ENCODE measurements at regions not wholly inside any gene's neighbourhood (a gene's known extent, or its start where the extent isn't known, plus 50 kb on each side); places are given as distances from the start of the nearest gene placed in this dataset.

DNA sequence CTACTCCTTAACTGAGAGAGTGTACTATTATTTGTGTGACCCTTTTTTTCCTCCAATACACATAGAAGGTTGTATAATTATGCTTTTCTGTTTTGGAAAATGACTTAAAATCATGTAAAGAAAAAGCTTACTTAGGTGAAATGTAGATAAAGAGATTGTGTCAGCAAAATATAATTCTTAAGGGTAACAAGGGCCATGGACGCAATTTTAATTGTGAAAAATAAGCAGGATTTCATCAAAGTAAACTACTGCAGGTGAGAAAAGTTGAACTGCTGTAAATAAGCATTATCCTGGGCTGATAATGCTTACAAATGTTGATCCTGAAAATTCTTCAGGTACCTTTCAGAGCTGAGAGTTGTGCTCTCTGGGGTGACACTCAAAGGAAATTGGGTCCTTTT is 141.5 kb downstream of the RPIA start:
- DNase-seq (ENCODE audit: low read depth, low spot score): no peak

- no peak for DNase-seq (ENCODE audit: low read depth, low spot score)
These were observed 142.9 kb downstream of the RPIA start for GRCh38 chr2:88834376-88834775.

- DNase-seq (ENCODE audit: low read depth, low spot score): no peak
These were observed 143.4 kb downstream of the RPIA start for GRCh38 chr2:88834866-88835265.

DNA sequence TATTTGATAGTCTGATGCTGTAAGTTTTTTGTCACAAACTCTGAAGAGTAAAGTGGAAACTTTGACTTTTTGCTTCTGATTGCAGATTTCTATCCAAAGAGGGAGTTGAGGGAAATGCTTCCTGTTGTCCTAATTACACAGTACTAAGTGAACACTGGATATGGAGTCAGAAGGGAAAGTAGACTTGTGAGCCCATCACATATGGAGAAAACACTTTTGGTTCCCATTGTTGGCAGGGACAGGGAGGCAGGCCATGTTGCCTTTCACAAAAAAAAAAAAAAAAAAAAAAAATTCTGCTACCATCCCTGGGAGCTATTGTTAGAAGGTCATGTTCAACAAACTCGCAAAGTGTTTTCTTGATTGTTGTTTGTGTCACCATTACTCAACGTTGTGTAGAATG is 144.3 kb downstream of the RPIA start:
- no peak for DNase-seq (ENCODE audit: low read depth, low spot score)

- no peak for DNase-seq (ENCODE audit: low read depth, low spot score)
These were observed 144.9 kb downstream of the RPIA start for GRCh38 chr2:88836351-88836750.

- no peak for DNase-seq (ENCODE audit: low read depth, low spot score)
These were observed 146.2 kb downstream of the RPIA start for GRCh38 chr2:88837511-88838160.

DNA sequence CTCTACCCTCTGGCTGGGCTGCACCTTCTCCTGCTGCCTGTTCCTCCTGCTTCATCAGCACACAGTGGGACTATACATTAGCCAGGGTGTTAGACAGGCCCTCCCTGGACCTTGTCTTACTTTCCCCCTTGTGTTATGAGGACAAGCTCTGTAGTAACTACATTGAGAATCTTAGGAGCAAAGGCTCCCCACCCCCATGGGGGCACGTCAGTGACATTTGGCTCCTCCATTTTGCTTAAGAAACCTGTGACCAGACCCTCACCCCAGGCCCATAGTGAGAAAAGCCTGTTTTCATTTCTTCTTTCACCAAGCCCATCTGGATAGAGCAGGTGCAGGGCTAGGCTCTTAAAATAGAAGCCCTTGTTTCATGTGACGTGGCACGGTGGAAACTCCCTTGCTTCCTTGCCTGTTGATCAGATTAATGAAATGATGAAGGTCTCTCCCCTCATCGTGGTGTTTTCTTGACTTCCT is 146.7 kb downstream of the RPIA start:
- no peak for DNase-seq (ENCODE audit: low read depth, low spot score)

GRCh38 chr2:88841224-88841929 is 149.9 kb downstream of the RPIA start:
- no peak for DNase-seq (ENCODE audit: low read depth, low spot score)

DNA sequence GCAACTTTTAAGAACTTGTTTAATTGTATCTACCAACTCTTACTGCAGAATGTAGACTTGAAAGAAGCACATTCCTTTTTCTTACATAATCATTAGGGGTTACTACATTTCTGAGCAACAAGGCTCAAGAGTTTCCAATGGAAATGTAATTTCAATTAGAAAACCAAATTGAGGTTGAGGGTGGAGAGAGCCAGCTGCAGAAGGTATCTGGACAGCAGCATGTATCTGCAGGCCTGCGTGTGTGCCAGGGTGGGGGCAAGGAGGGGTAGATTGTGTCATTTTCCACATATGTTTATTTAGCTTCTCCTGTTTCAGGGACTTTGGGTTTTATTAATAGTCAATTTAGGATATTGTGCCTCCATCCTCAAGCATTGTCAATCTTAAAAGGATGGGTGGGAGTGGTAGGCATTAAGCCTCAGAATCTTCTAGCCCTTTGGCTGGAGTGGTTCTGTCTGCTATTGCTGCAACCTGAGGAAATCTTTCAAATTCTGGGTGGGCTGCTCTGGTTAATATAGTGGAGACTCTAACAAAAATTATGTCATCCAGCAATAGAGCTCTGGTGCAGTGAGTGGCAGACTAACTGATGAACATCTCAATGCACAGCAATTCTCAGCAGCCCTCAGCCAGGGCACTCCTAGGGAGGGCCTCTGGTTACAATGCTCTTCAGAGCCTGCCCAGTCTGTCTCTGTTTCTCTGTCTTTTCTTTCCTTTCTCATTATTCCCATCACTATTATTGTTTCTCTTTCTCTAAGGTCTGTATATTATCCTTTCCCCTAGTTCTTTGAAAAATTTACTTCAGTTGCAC is 151.4 kb downstream of the RPIA start:
- no peak for DNase-seq (ENCODE audit: low read depth, low spot score)

- DNase-seq (ENCODE audit: low read depth, low spot score): no peak
These were observed 152.2 kb downstream of the RPIA start for GRCh38 chr2:88843651-88844050.

- no peak for DNase-seq (ENCODE audit: low read depth, low spot score)
These were observed 153.5 kb downstream of the RPIA start for GRCh38 chr2:88844960-88845359.

- DNase-seq (ENCODE audit: low read depth, low spot score): no peak
These were observed 154.5 kb downstream of the RPIA start for GRCh38 chr2:88845772-88846661.

DNA sequence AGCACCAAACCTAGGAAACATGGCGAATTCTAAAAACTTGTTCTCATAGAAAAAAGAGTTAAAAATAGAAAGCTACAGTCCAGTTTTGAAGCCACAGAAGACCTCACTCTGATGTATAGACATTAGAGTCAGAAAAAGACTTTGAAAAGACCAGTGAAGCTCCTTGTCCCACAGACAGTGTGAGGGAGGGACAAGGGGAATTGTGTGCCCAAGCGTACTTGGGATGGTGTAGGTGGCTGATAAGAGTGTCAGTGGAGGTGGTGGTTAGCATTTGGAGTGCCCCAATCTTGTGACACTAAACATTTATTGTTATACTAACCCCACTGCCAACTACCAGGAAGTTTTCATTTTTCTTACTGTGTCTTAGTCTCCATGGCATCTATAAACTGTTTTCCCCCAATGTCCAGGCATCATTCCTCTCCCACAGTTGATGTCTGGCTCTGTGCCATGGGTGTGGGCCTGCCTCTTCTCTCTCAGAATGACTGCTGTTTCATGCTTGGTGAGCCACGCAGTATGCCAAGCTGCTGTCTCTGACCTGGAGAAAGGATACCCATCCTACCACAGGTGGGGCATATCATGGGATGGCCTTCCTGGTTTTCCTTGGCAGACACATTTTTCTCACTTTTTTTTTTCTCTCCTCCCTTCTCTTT is 161.4 kb downstream of the RPIA start:
- no peak for DNase-seq (ENCODE audit: low read depth, low spot score)

DNA sequence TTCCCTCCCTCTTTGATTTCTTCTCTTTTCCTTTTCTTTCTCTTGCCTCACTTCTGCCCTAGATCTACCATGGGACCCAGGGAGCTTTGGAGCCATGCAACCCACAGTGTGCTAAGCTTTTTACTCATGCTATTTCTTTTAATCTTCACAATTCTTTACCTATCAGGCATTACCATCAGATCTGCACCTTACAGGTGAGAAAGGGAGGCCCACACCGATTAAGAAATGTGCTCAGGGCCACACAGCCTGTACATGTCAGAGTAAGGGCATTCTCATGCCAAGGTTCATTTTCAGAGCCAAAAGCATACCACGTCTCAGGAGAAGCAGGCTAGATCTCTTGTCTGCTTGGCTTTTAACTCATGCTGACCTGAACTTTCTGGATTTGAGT is 161.9 kb downstream of the RPIA start:
- DNase-seq (ENCODE audit: low read depth, low spot score): no peak

- DNase-seq (ENCODE audit: low read depth, low spot score): no peak
These were observed 163.1 kb downstream of the RPIA start for GRCh38 chr2:88854528-88854927.

- DNase-seq (ENCODE audit: low read depth, low spot score): no peak
These were observed 164.3 kb downstream of the RPIA start for GRCh38 chr2:88855620-88856408.

DNA sequence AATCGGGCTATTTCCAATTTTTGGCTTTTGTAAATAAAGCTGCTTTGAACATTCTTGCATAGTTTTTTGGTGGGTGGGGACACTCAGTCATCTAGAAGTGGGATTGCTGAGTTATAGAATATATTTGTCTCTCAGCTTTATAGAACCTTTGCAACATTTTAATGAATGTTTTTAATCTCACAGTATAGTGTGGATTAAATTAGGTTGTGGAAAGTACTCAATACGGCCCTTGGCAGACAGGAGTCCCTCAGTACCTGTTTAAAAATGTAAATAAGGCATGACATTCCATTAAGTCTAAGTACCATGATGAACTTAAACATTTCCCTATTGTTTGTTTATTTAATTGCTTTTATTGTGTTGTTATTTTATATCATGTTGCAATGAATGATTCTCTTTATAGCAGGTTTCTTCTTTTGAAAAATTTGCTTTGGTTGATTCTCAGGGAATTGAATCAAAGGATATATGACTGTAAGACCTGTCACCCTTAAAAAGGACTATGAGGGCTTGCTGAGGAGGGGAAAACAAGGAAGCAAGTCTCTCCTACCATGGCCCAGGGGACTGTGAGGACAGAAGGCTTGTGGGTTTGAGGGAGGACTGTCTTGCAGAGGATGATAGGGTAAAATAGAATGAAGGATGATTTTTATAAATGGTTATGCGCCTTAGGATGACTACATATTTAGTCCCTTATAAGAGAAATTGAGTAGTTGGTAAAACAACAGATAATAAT is 165.1 kb downstream of the RPIA start:
- no peak for DNase-seq (ENCODE audit: low read depth, low spot score)

DNA sequence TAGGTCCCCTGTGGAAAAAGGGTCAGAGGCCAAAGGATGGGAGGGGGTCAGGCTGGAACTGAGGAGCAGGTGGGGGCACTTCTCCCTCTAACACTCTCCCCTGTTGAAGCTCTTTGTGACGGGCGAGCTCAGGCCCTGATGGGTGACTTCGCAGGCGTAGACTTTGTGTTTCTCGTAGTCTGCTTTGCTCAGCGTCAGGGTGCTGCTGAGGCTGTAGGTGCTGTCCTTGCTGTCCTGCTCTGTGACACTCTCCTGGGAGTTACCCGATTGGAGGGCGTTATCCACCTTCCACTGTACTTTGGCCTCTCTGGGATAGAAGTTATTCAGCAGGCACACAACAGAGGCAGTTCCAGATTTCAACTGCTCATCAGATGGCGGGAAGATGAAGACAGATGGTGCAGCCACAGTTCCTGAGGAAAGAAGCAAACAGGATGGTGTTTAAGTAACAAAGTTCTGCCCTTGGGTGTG is 165.8 kb downstream of the RPIA start:
- DNase-seq (ENCODE audit: low read depth, low spot score): no peak

DNA sequence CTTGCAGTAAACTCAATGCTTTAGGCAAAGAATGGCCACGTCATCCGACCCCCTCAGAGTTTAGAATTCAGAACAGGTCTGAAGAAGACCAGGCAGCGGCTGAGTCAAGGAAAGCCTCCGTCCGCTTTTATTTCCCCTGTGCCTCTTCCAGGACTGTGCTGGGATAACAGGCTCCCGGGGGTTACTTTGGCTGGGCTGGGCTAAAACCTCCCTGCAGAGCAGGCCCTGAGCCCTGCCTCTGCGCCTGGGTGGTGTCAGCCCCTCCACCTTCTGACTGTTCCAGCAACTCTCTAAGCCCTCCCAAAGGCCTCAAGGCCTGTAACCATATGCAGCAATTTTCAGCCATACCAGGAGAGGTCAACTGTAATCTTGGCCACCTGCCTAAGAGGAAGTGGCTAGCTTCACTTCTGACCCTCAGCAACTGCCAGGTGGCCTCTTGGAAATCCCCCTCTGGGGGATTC is 166.5 kb downstream of the RPIA start:
- DNase-seq (ENCODE audit: low read depth, low spot score): no peak

All from brain pericyte (primary cell).